IMR-90 (cell line): ENCODE measurements at regions not wholly inside any gene's neighbourhood (a gene's known extent, or its start where the extent isn't known, plus 50 kb on each side); places are given as distances from the start of the nearest gene placed in this dataset.

Source experiments
- ATAC-seq: fragments of 200-7000 bp; cut with Tn5 transposase; 2 replicates; pipeline ENCODE4 v1.9.1; 2020; ENCODE audit warnings: low read depth, mild to moderate bottlenecking, moderate library complexity
- BruUV-seq: library from RNA; stranded (reverse); fragments of 400-500 nt; replicated peaks from 2 replicates; lab custom pipeline; 2021; lab: Mats Ljungman, UMichigan
- CTCF ChIA-PET: fragments of 300-600 bp; formaldehyde crosslinking; extraction: SDS; loops from one replicate; lab custom pipeline; 2021; ENCODE audit warnings: antibody characterized with exemption; lab: Yijun Ruan, JAX
- POLR2A ChIA-PET: fragments of 300-600 bp; sonication (Branson Sonifier 250); formaldehyde crosslinking; loops from one replicate; lab custom pipeline; 2022; ENCODE audit warnings: antibody characterized with exemption; ENCODE audit not compliant: unreplicated experiment; lab: Charles Lee
- DNase-seq: peaks from one replicate; pipeline ENCODE4 v3.0.0; 2013
- H2AFZ ChIP-seq: replicated peaks from 2 replicates; pipeline ENCODE3; 2013; ENCODE audit warnings: low read length, mild to moderate bottlenecking; ENCODE audit not compliant: poor library complexity
- H2AK5ac ChIP-seq: 2 replicates; pipeline ENCODE4 v1.6.1; 2013; ENCODE audit warnings: low read depth, low read length, inconsistent platforms
- H2AK9ac ChIP-seq: replicated peaks from 2 replicates; pipeline ENCODE3; 2013; ENCODE audit warnings: mild to moderate bottlenecking, low read depth, low read length, moderate library complexity; ENCODE audit not compliant: poor library complexity
- H2BK120ac ChIP-seq: 2 replicates; pipeline ENCODE4 v1.6.1; 2013; ENCODE audit warnings: low read depth, low read length, inconsistent platforms
- H2BK15ac ChIP-seq: 3 replicates; pipeline ENCODE4 v1.6.1; 2013; ENCODE audit warnings: low read depth, low read length, inconsistent platforms
- H2BK20ac ChIP-seq: 2 replicates; pipeline ENCODE4 v1.6.1; 2013; ENCODE audit warnings: low read depth, mild to moderate bottlenecking, inconsistent platforms, low read length, moderate library complexity
- H2BK5ac ChIP-seq: 2 replicates; pipeline ENCODE4 v1.6.1; 2013; ENCODE audit warnings: mild to moderate bottlenecking, low read depth, low read length, inconsistent platforms; ENCODE audit not compliant: poor library complexity, severe bottlenecking
- H3K14ac ChIP-seq: replicated peaks from 2 replicates; pipeline ENCODE4 v1.6.1; 2013; ENCODE audit warnings: low read depth, low read length, inconsistent platforms
- H3K18ac ChIP-seq: 2 replicates; pipeline ENCODE4 v1.6.1; 2013; ENCODE audit warnings: low read depth, low read length, control low read depth
- H3K23ac ChIP-seq: 2 replicates; pipeline ENCODE4 v1.6.1; 2013; ENCODE audit warnings: low read depth, low read length, inconsistent platforms
- H3K27ac ChIP-seq: 2 replicates; pipeline ENCODE4 v1.5.1; 2013; ENCODE audit warnings: mild to moderate bottlenecking, control low read depth, low read length; ENCODE audit not compliant: insufficient read depth
- H3K27me3 ChIP-seq: 2 replicates; pipeline ENCODE4 v1.6.1; 2013; ENCODE audit warnings: low read length; ENCODE audit not compliant: control insufficient read depth, insufficient read depth
- H3K36me3 ChIP-seq: 2 replicates; pipeline ENCODE4 v1.6.1; 2013; ENCODE audit warnings: low read length, mixed read lengths; ENCODE audit not compliant: control insufficient read depth, insufficient read depth
- H3K4ac ChIP-seq: 2 replicates; pipeline ENCODE4 v1.6.1; 2013; ENCODE audit warnings: low read depth, low read length, inconsistent platforms
- H3K4me1 ChIP-seq: 2 replicates; pipeline ENCODE4 v1.6.1; 2013; ENCODE audit warnings: low read length, mixed read lengths; ENCODE audit not compliant: control insufficient read depth, insufficient read depth
- H3K4me2 ChIP-seq: 2 replicates; pipeline ENCODE4 v1.6.1; 2013; ENCODE audit warnings: low read depth, mild to moderate bottlenecking, control low read depth, low read length, moderate library complexity
- H3K4me3 ChIP-seq: 2 replicates; pipeline ENCODE4 v1.5.1; 2013; ENCODE audit warnings: low read depth, mild to moderate bottlenecking, control low read depth, low read length, moderate library complexity; ENCODE audit not compliant: insufficient read depth
- H3K56ac ChIP-seq: 2 replicates; pipeline ENCODE4 v1.6.1; 2013; ENCODE audit warnings: low read length, inconsistent platforms; ENCODE audit not compliant: insufficient read depth; ENCODE audit errors: extremely low read depth
- H3K79me1 ChIP-seq, 2 experiments: 2 replicates each; pipeline ENCODE4 v1.6.1; 2013; ENCODE audit warnings: low read length in 2 of 2, inconsistent platforms in 1 of 2, low read depth in 1 of 2
- H3K9ac ChIP-seq: 2 replicates; pipeline ENCODE4 v1.6.1; 2013; ENCODE audit warnings: low read depth, low read length, control low read depth
- H3K9me1 ChIP-seq: 2 replicates; pipeline ENCODE4 v1.6.1; 2013; ENCODE audit warnings: low read length, inconsistent platforms; ENCODE audit not compliant: insufficient read depth
- H3K9me3 ChIP-seq: 2 replicates; pipeline ENCODE4 v1.6.1; 2013; ENCODE audit warnings: low read length; ENCODE audit not compliant: control insufficient read depth, insufficient read depth
- H4K20me1 ChIP-seq: 2 replicates; pipeline ENCODE4 v1.6.1; 2013; ENCODE audit warnings: low read length, inconsistent platforms; ENCODE audit not compliant: insufficient read depth
- H4K5ac ChIP-seq: 2 replicates; pipeline ENCODE4 v1.6.1; 2013; ENCODE audit warnings: mild to moderate bottlenecking, low read depth, low read length, control low read depth
- H4K8ac ChIP-seq, 2 experiments: 2 replicates each; pipeline ENCODE4 v1.6.1; 2013; ENCODE audit warnings: low read depth in 2 of 2, low read length in 2 of 2, control low read depth in 1 of 2, inconsistent platforms in 1 of 2
- H4K91ac ChIP-seq: 2 replicates; pipeline ENCODE4 v1.6.1; 2013; ENCODE audit warnings: low read depth, low read length, inconsistent platforms; ENCODE audit not compliant: insufficient read depth
- BHLHE40 ChIP-seq: fragments of 150-350 bp; IDR thresholded peaks from 2 replicates; pipeline ENCODE4 v1.6.1; 2016; ENCODE audit warnings: mild to moderate bottlenecking, low read depth, low read length
- CEBPB ChIP-seq: IDR thresholded peaks from 2 replicates; pipeline ENCODE4 v1.6.1; 2012; ENCODE audit warnings: low read depth, low read length, improper control_type of control experiment
- CHD1 ChIP-seq: IDR thresholded peaks from 2 replicates; pipeline ENCODE4 v1.6.1; 2012; ENCODE audit warnings: low read depth, low read length, improper control_type of control experiment
- FOS ChIP-seq: fragments of 150-350 bp; IDR thresholded peaks from 2 replicates; pipeline ENCODE4 v1.6.1; 2016; ENCODE audit warnings: low read depth, low read length
- MAFK ChIP-seq: IDR thresholded peaks from 2 replicates; pipeline ENCODE4 v1.6.1; 2012; ENCODE audit warnings: low read depth, low read length, improper control_type of control experiment
- MAZ ChIP-seq: IDR thresholded peaks from 2 replicates; pipeline ENCODE4 v1.6.1; 2012; ENCODE audit warnings: low read depth, mild to moderate bottlenecking, low read length, improper control_type of control experiment, moderate library complexity, borderline replicate concordance
- MXI1 ChIP-seq: IDR thresholded peaks from 2 replicates; pipeline ENCODE4 v1.6.1; 2012; ENCODE audit warnings: low read depth, mild to moderate bottlenecking, low read length, moderate library complexity, borderline replicate concordance
- NFE2L2 ChIP-seq: fragments of 150-350 bp; IDR thresholded peaks from 2 replicates; pipeline ENCODE4 v1.6.1; 2016; ENCODE audit warnings: low read depth, mild to moderate bottlenecking, low read length
- POLR2A ChIP-seq: IDR thresholded peaks from 2 replicates; pipeline ENCODE4 v1.6.1; 2012; ENCODE audit warnings: mild to moderate bottlenecking, low read depth, low read length
- RAD21 ChIP-seq: IDR thresholded peaks from 2 replicates; pipeline ENCODE4 v1.6.1; 2012; ENCODE audit warnings: low read length, improper control_type of control experiment
- RCOR1 ChIP-seq: IDR thresholded peaks from 2 replicates; pipeline ENCODE4 v1.6.1; 2012; ENCODE audit warnings: mild to moderate bottlenecking, low read length, improper control_type of control experiment; ENCODE audit not compliant: insufficient replicate concordance
- RFX5 ChIP-seq: IDR thresholded peaks from 2 replicates; pipeline ENCODE4 v1.8.0; 2012; ENCODE audit warnings: low read depth, mild to moderate bottlenecking, low read length, moderate library complexity
- SMC3 ChIP-seq: fragments of 150-350 bp; IDR thresholded peaks from 2 replicates; pipeline ENCODE4 v1.6.1; 2016; ENCODE audit warnings: low read depth, mild to moderate bottlenecking, antibody characterized with exemption, low read length, moderate library complexity
- WGBS, 2 experiments: methylation state at CpG; one replicate each; pipeline versions ENCODE4 v1.1.5 to v1.1.7; 2013; ENCODE audit warnings: missing lambda C conversion rate in 2 of 2; ENCODE audit not compliant: insufficient read length in 1 of 2; ENCODE audit errors: extremely low coverage in 2 of 2; 5-methylcytosine and 5-hydroxymethylcytosine counted together
- dilution Hi-C: fragments of 300-500 bp; cut with HindIII; formaldehyde crosslinking; loops from one replicate; pipeline ENCODE4 v1.14.3; 2018; ENCODE audit warnings: low sequenced_read_pairs; ENCODE audit not compliant: unreplicated experiment
- in situ Hi-C: fragments of 300-500 bp; cut with MboI; formaldehyde crosslinking; loops from 3 replicates; pipeline ENCODE4 v1.14.3; 2019; ENCODE audit warnings: low sequenced_read_pairs, inconsistent platforms, mixed read lengths
- intact Hi-C: fragments of 100-400 bp; cut with micrococcal nuclease; formaldehyde crosslinking; loops from 2 replicates; pipeline ENCODE4 v1.10.0; 2022
- TF ChIP-seq, protein P1 (sequence below): fragments of 150-350 bp; IDR thresholded peaks from 2 replicates; pipeline ENCODE4 v1.6.1; 2016; ENCODE audit warnings: low read depth, mild to moderate bottlenecking, low read length, moderate library complexity, borderline replicate concordance
- TF ChIP-seq, protein P2 (sequence below): fragments of 150-350 bp; IDR thresholded peaks from 2 replicates; pipeline ENCODE4 v1.6.1; 2017; ENCODE audit warnings: mild to moderate bottlenecking, antibody characterized with exemption, low read length, low read depth
- TF ChIP-seq, protein P3 (sequence below): conservative IDR thresholded peaks from 2 replicates; pipeline ENCODE4 v1.5.1; 2012; ENCODE audit warnings: mild to moderate bottlenecking, low read depth, low read length, improper control_type of control experiment

DNA sequence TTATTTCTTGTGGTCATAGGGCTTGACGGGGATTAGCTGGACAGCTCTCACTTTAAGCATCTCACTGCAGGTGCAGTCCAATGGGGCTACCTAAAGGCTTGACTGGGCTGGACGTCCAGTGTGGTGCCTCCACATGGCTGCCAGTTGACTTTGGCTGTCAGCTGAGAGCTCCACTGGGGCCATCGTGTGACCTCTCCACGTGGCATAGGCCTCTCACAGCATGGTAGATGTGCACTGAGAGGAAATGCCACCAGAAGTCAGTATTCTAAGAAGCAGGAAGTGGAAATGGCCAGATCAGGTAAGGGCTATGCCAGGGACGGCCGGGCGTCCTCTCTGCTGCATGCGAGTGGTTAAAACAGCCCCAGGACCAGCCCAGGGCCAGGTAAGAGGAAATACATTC lies 105.2 kb upstream of the TWIST2 start:
- Histone ChIP-seq H3K56ac (no peak overlapping the region), H4K20me1 (no peaks in the 10 kb centered on the region), H3K9ac (no peak overlapping the region), H3K18ac (no peak overlapping the region), H4K8ac (no peak overlapping the region), H2AFZ (no peak overlapping the region), H3K79me1 (no peaks in the 10 kb centered on the region), H4K91ac (no peak overlapping the region), H3K9me1 (no peaks in the 10 kb centered on the region), H3K4ac (no peak overlapping the region), H2BK15ac (no peak overlapping the region), H2BK20ac (no peak overlapping the region), H2AK9ac (no peak overlapping the region), H3K4me1 (no peaks in the 10 kb centered on the region), H3K4me2 (no peak overlapping the region), H3K27ac (no peak overlapping the region), H2BK5ac (no peak overlapping the region), H3K14ac (no peak overlapping the region), H3K9me3 (no peaks in the 10 kb centered on the region), H3K4me3 (no peak overlapping the region), H2AK5ac (no peak overlapping the region), H3K36me3 (no peaks in the 10 kb centered on the region), H2BK120ac (no peak overlapping the region), H3K23ac (no peak overlapping the region), H4K5ac (no peak overlapping the region), H3K27me3 (peaks cover 9% of the 10 kb centered on the region)
- DNase-seq, result no peak
- WGBS, 2 experiments, result no CpG with 5 or more reads among the region's 8 CpGs
- in situ Hi-C loops, result no loop called here
- no peak for ATAC-seq
- dilution Hi-C loops, result no loop called here
- intact Hi-C loops, result no loop called here
- no peak for TF ChIP-seq POLR2A
- TF ChIP-seq SMC3, result no peak
- no peak for TF ChIP-seq CEBPB
- TF ChIP-seq MAFK, result no peak
- no peak for TF ChIP-seq RFX5
- TF ChIP-seq, protein P1, sequence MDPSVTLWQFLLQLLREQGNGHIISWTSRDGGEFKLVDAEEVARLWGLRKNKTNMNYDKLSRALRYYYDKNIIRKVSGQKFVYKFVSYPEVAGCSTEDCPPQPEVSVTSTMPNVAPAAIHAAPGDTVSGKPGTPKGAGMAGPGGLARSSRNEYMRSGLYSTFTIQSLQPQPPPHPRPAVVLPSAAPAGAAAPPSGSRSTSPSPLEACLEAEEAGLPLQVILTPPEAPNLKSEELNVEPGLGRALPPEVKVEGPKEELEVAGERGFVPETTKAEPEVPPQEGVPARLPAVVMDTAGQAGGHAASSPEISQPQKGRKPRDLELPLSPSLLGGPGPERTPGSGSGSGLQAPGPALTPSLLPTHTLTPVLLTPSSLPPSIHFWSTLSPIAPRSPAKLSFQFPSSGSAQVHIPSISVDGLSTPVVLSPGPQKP, result no peak
- TF ChIP-seq CHD1, result no peak
- TF ChIP-seq MAZ, result no peak
- TF ChIP-seq, protein P2, sequence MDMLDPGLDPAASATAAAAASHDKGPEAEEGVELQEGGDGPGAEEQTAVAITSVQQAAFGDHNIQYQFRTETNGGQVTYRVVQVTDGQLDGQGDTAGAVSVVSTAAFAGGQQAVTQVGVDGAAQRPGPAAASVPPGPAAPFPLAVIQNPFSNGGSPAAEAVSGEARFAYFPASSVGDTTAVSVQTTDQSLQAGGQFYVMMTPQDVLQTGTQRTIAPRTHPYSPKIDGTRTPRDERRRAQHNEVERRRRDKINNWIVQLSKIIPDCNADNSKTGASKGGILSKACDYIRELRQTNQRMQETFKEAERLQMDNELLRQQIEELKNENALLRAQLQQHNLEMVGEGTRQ, result no peak
- TF ChIP-seq BHLHE40, result no peak
- TF ChIP-seq MXI1, result no peak
- no peak for TF ChIP-seq RCOR1
- no peak for TF ChIP-seq NFE2L2
- TF ChIP-seq FOS, result no peak
- no peak for TF ChIP-seq RAD21
- TF ChIP-seq, protein P3, sequence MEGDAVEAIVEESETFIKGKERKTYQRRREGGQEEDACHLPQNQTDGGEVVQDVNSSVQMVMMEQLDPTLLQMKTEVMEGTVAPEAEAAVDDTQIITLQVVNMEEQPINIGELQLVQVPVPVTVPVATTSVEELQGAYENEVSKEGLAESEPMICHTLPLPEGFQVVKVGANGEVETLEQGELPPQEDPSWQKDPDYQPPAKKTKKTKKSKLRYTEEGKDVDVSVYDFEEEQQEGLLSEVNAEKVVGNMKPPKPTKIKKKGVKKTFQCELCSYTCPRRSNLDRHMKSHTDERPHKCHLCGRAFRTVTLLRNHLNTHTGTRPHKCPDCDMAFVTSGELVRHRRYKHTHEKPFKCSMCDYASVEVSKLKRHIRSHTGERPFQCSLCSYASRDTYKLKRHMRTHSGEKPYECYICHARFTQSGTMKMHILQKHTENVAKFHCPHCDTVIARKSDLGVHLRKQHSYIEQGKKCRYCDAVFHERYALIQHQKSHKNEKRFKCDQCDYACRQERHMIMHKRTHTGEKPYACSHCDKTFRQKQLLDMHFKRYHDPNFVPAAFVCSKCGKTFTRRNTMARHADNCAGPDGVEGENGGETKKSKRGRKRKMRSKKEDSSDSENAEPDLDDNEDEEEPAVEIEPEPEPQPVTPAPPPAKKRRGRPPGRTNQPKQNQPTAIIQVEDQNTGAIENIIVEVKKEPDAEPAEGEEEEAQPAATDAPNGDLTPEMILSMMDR, result no peak
- ChIA-PET POLR2A (no interaction called here), CTCF (no interaction called here)
- BruUV-seq, result no TSS peak
